ENCODE measurements at regions not wholly inside any gene's neighbourhood (a gene's known extent, or its start where the extent isn't known, plus 50 kb on each side); places are given as distances from the start of the nearest gene placed in this dataset.

GRCh38 chr2:15711126-15711860, 119.6 kb downstream of the DDX1 start:
- TF ChIP-seq POLR2AphosphoS5 (IDR thresholded peaks at IDR 0.05; ENCODE audit: low read depth): no peak
- no peak for TF ChIP-seq CTCF (conservative IDR thresholded peaks at IDR 0.05; ENCODE audit: low read depth in 2 of 2)
- TF ChIP-seq EZH2phosphoT487 (IDR thresholded peaks at IDR 0.05; ENCODE audit: unreplicated experiment): no peak

Measured in GM23338 (cell line).